SHP77 (cell line): ENCODE measurements at regions not wholly inside any gene's neighbourhood (a gene's known extent, or its start where the extent isn't known, plus 50 kb on each side); places are given as distances from the start of the nearest gene placed in this dataset.
"Not testable (repeated sequence)": the region's sequence is repeated elsewhere in the genome, so short reads cannot be mapped to it uniquely, and the experiment has no call there.

Source experiments
- DNase-seq, 2 experiments: peaks; one replicate each; lab custom pipeline; 2025; lab: John Stamatoyannopoulos, UW

GRCh38 chr10:58066979-58067378 is 200.7 kb downstream of the IPMK start:
- no peak for DNase-seq

GRCh38 chr10:58066126-58066525 is 201.6 kb downstream of the IPMK start:
- no peak for DNase-seq

DNA sequence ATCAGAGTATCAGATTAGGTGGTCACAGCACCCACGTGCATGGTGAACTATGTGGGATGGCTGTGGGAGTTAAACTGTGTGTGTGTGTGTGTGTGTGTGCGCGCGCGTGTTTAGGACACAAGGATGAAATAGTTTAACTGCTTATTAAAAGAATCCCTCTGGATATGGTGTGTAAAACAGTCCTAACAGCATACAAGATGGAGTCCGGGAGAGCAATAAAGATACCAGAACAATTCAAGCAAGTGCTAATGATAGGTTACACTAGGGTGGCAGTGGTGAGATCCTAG is 202.2 kb downstream of the IPMK start:
- DNase-seq = no peak

GRCh38 chr10:58064714-58065528 is 202.8 kb downstream of the IPMK start:
- peak in 1 of 2 experiments; percentile 8 for DNase-seq

DNA sequence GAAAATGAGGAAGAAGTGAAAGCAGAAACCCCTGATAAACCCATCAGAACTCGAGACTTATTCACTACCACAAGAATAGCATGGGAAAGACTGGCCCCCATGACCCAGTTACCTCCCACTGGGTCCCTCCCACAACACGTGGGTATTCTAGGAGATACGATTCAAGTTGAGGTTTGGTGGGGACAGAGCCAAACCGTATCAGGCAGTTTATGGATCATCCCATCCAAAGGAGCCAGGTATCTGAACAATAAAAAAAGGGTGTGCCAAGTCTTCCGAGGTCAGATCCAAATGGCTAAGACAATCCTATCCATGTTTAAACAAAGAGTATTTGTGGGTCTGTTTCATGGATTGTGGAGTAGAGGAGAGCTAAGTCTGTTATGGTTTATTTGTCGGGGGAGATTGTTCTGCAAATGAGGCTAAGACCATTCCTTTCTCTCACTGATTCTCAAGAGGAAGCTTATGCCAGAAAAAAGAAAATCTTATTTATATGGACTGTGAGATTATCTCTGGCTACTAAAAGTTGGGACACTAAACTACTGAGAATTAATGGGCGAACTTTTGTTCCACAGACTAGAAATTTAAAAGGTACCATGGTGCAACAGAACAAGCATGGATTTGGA is 203.7 kb downstream of the IPMK start:
- no peak for DNase-seq

- DNase-seq = not testable (repeated sequence)
Measured at GRCh38 chr10:58058683-58059082, 209.0 kb downstream of the IPMK start.

DNA sequence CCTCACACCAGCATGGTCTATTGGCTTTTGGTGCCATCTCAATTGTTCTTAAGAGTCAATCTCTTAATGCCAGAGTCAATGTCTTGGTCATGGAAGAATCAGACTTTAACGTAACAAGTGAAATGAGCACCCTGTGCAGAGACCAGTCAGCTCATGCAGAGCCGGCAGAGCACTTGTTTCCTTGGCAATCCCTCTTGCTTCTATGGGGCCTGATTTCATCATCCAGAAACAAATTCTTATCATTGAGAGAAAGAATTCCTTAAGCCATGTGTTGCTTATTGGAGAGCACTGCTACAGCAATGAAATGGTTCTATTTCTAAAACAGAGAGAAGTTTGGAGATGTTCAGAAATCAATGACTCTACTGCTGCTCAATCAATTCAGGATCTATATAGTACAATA is 212.8 kb downstream of the IPMK start:
- DNase-seq = no peak

DNA sequence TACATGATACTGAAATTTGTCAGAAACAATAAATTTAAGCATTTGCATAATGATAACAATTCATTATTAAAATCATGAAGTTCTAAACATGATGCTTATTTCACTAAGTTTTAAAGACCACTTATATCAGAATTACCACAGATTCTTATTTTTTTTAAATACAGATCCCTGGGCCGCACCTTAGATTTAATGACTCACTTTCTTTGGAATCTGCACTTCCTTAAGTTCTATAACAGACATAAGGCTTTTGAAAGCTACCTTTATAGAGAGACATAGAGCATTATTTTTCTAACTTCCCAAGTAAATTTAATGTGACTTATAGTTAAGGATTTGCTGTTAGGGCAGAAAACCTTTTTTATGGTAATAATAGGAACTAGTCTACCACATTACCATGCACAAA is 214.9 kb downstream of the IPMK start:
- DNase-seq = no peak

- DNase-seq = no peak
Measured at GRCh38 chr10:58050575-58050974, 217.1 kb downstream of the IPMK start.

GRCh38 chr10:58048936-58049335 is 218.8 kb downstream of the IPMK start:
- DNase-seq = no peak

GRCh38 chr10:58044072-58044471 is 223.6 kb downstream of the IPMK start:
- no peak for DNase-seq

DNA sequence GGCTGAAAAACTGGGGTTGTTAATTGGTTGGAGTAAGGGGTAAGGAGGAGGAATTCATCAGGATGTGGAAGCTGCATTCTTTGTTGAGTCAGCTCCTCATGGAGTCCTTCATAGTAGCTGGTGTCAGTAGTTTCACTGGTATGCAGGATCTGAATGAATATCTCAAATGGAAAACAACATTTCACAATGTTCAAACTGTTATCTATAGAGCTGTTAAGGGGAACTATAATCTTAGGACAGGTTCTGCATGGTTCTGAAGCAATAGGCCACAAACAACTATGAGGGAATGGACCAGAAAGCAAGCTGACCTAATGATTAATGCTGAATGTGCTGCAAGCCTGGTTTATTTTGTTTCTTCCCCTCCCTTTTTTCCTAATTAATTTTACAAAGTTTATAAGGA is 225.8 kb downstream of the IPMK start:
- DNase-seq = no peak

GRCh38 chr10:58030208-58030607 is 237.5 kb downstream of the IPMK start:
- no peak for DNase-seq

DNA sequence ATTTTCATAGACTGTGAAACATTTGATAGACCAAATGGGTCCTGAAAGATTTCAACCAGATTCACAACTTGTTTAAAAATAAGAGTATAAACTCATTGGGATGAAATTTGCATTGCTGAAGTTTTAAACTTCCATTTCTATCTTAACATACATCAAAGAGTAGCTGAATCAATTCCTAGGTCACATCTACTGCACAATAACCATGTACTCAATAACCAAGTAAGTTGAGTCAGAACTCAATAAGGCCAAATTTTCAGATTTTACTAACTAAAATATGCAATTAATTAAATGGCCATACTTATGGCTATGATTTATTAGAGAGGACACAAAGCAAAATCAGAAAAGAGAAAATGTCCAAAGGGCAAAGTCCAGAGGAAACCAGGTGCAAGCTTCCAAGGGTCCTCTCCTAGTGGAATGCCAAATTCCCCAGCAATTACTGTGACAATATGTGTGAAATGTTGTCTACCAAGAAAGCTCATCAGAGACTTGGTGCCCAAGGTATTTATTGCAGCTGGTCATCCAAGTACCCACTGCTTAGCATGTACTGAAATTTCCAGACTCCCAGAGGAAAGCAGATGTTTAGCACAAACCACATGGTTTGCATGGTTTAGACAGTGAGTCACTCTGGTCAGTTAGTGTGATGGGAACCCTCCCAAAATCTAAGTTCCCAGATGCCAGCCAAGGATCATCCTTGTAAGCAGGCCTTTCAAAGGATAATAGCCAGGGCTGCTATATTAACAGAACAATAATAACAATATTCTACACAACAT is 238.9 kb downstream of the IPMK start:
- DNase-seq = no peak

DNA sequence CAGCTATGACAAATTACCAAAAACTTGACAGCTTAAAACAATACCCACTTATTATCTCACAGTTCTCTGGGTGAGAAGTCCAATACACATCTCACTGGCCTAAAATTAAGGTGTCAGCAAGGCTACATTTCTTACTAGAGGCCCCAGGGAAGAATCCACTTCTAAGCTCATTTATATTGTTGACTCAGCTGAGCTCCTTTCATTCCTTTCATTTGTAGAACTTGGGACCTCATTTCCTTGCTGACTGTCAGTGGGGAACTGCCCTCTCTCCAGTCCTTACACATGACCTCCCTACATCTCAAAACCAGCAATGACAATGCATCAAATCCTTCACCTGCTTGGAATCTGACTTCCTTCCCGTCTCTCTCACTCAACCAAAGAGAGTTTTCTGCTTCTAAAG is 240.3 kb downstream of the IPMK start:
- DNase-seq = no peak

DNA sequence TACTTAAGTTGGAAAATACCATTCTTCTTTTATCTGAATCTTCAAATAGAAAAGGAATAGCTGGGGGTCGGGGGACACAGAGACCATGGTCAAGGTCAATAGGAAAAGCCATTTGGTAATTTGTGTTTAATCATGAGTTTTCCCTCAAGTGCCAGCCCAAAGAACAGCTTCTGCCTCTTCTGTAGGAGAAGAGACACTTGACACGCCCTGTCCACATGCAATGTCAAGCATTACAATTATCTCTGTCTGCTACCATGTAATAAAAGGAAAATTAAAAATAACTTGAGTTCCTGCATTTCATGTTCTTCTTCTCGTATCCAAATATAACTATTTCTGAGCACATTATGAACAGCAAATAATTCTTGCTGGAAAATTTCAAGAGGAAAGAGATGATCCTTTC is 241.7 kb downstream of the IPMK start:
- DNase-seq = no peak

DNA sequence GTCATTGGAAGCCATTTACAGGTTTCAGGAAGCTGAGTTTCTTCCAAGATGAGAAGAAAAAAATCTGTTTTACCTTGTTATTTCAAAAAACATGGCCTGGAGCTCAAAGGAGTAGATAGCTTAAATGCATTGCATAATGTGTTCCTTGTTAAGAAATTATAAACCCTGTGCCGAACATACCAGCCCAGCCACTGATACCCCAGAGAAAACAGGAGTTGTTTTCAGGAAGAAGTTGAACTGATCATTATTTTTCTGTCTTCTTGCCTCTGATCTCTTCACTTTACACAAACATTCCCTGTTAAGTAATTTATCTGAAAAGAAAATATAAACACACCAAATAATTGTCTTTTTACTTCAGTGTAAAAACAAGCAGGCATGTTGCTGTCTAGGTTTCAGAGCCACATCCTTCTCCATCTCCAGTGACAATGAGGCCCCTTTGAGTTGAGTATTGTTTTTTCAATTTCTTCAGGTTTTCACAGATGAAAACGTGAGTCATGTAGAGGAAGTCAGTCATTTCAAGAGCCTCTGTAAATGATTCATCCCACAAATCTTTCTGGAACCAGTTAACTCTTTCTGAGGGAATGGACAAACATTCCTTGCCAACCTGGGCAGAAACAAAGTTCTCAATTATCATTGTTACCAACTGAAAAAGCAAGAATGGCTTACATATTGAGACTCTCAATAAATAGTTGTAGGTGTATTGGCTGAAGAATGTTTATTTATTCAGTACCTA is 244.2 kb downstream of the IPMK start:
- no peak for DNase-seq

DNA sequence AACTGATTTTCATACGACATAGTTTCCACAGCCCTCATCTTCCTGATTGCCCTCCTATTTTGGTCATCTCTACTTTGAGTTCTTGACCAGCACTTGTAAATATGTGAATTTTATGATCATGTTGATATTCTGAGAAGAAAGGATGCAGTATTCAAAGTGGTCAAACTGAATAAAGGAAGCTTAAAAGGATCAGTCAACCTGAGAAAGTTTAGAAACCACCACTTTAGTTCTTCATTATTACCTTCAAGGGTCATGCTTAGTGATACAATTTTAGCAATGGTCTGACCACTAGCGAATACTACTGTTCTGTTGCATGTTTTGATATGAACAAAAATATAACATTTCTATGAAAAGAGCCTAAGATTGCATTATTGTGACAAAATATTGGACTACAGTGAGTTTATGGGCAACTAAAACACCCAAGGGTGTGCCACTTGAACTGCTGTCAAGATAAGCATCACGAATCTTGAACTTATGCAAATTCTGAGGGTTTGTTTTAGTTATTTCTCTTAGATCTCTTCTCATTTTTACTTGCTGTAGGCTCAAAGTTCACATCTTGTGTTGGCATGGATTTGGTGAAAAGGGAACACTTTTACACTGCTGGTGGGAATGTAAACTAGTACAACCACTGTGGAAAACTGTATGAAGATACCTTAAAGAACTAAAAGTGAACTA is 247.7 kb downstream of the IPMK start:
- DNase-seq = no peak

DNA sequence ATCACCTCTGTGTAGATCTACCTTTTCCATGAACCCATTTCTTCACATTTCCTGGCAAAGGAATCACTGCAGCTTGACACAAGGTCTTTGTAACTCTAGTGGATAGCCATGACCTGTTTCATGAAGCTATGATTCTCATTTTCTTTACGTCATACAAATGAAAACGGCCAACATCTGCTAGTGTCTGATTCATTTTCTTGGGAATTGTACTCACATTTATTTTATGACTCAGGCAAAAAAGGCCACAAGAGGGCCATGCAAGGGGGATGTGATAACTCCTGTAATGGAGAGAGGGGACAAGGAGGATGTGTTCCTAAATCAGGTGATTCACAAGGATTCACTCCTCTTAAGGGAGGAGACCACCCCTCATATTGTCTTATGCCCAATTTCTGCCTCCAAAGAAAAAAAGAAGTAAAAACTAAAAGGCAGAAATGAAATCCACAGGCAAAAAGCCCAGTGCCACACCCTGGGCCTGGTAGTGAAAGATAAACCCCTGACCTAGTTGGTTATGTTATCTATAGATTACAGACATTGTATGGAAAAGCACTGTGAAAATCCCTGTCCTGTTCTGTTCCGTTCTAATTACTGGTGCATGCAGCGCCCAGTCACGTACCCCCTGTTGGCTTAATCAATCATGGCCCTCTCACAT is 249.9 kb downstream of the IPMK start:
- DNase-seq = no peak

DNA sequence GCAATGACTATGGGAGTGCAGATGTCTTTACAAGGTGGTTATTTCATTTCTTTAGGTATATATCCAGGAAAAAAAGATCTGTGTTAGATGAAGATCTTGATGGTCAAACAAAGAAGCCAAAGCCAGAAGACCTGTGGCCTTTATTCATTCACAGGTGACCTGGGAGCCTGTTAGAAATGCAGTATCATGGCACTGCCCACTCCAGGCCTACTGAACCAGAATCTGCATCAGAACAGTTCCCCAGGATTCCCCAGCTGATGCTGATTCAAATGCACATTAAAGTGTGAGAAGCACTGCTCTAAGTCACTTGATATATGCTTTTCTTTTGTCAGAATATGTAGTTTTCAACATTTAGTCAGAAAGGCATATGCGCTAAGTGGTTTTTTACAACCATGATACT is 251.1 kb downstream of the IPMK start:
- no peak for DNase-seq

DNA sequence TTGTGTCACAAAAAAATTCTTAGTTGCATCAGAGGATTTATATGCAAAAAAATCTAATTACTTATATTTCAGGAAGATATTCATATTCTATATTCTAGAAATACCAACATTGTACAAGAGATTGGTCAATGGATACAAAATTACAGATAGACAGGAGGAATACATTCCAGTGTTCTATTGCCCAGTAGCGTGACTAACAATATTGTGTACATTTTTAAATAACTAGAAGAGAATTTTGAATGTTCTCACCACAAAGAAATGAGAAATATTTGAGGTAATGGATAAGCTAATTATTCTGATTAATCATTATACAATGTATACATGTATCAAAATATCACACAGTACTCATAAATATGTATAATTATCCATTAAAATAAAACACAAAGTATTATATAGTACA is 253.3 kb downstream of the IPMK start:
- no peak for DNase-seq

DNA sequence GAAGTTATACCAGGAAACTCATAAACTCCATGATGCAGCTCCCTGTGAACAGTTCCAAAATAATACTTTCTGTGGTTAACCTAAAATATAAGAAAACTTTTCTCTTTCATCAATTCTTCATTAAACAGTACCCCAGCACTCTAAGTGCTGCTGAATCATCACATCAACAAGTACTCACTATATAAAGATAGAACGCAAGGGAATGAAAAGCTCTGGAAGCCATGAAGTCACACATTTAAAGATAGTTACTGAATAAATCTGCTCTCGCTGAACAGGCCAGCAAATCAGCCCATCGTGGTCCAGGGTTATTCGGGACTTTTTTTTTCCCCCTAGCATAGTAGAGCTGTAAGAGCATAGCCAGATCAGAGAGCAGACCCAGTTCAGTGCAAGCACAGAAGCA is 254.3 kb downstream of the IPMK start:
- DNase-seq = no peak
